D721Med (cell line): ENCODE measurements at regions not wholly inside any gene's neighbourhood (a gene's known extent, or its start where the extent isn't known, plus 50 kb on each side); places are given as distances from the start of the nearest gene placed in this dataset.

Experiments
- DNase-seq: peaks from one replicate; pipeline ENCODE4 v3.0.0; 2011; ENCODE audit warnings: low spot score; ENCODE audit not compliant: insufficient read length
- FAIRE-seq: peaks from 2 replicates; lab custom pipeline; 2011; peaks lifted over from hg19 to GRCh38; lab: Jason Lieb, UNC
- TF ChIP-seq, protein P1 (sequence below): IDR thresholded peaks from 2 replicates; pipeline ENCODE4 v1.5.1; 2012; ENCODE audit warnings: mild to moderate bottlenecking, control low read depth; ENCODE audit not compliant: insufficient read depth; ENCODE audit errors: missing control alignments

- FAIRE-seq (no peak), DNase-seq (no peak)
- TF ChIP-seq, protein P1, sequence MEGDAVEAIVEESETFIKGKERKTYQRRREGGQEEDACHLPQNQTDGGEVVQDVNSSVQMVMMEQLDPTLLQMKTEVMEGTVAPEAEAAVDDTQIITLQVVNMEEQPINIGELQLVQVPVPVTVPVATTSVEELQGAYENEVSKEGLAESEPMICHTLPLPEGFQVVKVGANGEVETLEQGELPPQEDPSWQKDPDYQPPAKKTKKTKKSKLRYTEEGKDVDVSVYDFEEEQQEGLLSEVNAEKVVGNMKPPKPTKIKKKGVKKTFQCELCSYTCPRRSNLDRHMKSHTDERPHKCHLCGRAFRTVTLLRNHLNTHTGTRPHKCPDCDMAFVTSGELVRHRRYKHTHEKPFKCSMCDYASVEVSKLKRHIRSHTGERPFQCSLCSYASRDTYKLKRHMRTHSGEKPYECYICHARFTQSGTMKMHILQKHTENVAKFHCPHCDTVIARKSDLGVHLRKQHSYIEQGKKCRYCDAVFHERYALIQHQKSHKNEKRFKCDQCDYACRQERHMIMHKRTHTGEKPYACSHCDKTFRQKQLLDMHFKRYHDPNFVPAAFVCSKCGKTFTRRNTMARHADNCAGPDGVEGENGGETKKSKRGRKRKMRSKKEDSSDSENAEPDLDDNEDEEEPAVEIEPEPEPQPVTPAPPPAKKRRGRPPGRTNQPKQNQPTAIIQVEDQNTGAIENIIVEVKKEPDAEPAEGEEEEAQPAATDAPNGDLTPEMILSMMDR = no peak
Measured at GRCh38 chr5:54897001-54897400, 88.4 kb downstream of the ESM1 start.

DNA sequence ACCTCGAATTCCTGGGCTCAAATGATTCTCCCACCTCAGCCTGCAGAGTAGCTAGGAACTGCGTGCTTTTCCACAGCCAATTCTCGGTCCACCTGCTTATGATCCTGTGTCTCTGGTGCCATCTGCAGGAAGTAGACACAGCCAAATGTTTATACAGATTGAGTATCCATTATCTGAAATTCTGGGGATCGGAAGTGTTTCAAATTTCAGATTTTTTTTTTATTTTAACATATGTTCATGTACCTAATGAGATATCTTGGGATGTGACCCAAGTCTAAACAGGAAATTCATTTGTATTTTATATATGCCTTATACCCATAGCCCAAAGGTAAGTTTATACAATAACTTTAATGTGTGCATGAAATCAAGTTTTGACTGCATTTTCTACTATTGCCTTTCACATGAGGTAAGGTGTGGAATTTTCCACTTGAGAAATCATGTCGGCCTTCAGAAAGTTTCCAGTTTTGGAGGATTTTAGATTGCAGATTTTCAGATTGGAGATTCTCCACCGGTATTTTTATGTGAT, 89.5 kb downstream of the ESM1 start:
- FAIRE-seq (no peak), DNase-seq (no peak)
- TF ChIP-seq, protein P1 = peak; percentile 51

DNA sequence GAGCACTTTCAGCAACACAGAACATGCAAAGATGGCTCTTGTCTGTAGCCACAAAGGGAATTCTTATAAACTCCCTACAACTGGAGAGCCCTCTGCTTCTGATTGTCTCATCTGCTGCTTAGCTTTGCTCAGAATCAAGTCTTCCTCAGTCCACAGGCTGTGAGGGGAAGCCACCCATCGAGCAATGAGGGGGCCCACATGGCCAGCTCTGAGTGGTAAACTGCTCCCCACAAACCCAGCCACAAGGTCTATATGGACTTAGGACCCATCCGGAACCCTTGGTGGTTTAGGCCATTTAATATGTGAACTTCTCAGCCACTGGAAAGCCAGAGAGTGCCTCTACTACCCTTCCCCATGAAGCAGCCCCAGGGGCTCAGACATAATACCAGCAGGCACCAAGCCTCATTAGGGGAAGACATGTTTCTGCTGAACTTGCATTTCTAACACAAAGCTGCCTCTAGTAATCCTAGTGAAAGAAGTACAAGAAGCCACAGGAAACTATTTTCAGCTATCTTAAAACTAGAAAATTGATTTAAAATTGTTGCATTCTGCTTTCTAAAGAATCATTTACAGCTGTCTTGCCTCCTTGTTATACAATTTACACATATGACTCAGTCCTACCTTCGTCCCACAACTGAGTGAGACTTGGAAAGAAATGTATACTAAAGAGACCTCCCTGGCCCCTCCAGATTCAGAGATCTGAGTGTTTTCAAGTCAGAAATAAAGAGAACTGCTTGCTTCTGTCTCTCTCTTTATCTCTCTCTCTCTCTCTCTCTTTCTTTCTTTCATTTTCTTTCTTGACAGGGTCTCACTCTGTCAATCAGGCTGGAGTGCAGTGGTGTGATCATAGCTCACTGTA, 90.2 kb downstream of the ESM1 start:
- FAIRE-seq (no peak), DNase-seq (no peak)
- TF ChIP-seq, protein P1 = no peak

DNA sequence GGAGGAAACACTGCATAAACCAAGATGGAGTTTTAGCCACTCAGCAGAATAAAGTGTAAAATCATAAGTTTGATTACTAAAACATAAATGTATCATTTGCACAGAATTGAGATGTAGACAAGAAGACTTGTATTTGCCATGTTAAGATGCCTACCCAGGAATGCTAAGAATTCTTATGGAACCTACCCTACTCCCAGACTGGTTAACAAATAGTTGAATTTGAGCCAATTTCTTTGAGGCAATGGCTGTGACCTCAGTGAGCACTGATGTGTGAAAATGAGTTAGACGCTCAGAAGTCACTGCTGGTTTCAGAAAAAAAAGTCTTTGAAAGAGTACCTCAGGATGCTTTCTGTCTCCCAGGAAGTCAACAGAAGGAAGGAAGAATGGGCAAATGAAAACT, 95.6 kb downstream of the ESM1 start:
- no peak for FAIRE-seq
- DNase-seq = no peak
- TF ChIP-seq, protein P1 = no peak

DNA sequence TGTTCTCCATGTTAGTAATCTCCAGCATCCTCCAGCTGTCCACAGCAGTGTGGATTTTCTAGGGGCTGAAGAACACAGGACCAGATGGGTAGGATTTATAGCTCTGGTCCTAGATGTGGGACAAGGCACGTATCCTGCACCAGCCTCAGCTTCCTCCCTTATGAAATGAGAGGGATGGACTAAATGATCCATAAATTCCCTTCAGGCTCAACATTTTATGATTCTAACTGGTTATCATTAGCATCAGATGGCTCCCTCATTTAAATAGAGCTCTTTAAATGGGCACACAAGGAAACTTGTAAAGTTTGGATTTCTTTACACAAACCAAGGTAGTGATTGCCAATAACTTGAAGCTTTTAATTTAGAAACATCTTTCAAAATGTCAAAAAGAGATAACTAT, 97.7 kb downstream of the ESM1 start:
- no peak for FAIRE-seq
- TF ChIP-seq, protein P1 = no peak
- DNase-seq = no peak

DNA sequence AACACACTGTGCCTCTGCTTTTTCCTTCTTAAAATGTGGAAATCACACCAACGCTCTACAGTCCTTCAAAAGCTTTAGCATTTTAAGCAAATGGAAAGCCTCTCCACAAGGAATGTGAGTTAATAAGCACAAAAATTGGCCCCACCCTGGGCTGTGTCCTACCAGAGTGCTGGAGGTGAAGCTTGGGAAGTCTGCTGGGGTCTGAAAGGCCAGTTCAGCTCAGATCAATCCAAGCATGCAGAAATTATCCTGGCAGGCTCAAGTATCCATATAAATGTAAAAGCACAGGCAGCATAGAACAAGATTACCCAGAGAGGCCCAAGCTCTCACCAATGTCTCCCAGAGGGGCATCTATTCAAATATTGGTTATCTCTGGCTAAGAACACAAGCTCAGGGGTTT, 98.5 kb downstream of the ESM1 start:
- FAIRE-seq (no peak), DNase-seq (no peak)
- TF ChIP-seq, protein P1 = no peak

DNA sequence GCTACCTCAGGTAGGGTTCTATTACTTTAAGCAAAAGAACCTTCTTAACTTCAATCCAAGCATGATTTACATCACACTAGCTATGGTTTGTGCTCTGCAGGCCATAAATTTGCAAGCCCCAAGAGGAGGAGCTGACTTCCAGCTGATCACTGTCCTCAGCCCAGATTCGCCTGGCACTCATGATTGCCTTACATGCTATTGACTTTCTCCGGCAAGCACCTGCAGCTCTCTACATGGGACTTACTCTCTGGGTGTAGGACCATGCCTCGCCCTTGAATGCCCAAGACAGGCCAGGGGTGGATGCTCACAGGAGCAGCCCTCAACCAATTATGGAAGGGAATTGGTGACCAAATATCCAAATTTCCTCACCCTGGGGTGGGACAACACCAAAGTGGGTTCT, 99.8 kb downstream of the ESM1 start:
- TF ChIP-seq, protein P1 = no peak
- no peak for FAIRE-seq
- no peak for DNase-seq
